ENCODE measurements at regions not wholly inside any gene's neighbourhood (a gene's known extent, or its start where the extent isn't known, plus 50 kb on each side); places are given as distances from the start of the nearest gene placed in this dataset.

- TF ChIP-seq, protein P1, sequence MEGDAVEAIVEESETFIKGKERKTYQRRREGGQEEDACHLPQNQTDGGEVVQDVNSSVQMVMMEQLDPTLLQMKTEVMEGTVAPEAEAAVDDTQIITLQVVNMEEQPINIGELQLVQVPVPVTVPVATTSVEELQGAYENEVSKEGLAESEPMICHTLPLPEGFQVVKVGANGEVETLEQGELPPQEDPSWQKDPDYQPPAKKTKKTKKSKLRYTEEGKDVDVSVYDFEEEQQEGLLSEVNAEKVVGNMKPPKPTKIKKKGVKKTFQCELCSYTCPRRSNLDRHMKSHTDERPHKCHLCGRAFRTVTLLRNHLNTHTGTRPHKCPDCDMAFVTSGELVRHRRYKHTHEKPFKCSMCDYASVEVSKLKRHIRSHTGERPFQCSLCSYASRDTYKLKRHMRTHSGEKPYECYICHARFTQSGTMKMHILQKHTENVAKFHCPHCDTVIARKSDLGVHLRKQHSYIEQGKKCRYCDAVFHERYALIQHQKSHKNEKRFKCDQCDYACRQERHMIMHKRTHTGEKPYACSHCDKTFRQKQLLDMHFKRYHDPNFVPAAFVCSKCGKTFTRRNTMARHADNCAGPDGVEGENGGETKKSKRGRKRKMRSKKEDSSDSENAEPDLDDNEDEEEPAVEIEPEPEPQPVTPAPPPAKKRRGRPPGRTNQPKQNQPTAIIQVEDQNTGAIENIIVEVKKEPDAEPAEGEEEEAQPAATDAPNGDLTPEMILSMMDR (IDR thresholded peaks at IDR 0.05): no peak
These were observed 865.4 kb upstream of the ACO1 start for GRCh38 chr9:31519011-31519410.

DNA sequence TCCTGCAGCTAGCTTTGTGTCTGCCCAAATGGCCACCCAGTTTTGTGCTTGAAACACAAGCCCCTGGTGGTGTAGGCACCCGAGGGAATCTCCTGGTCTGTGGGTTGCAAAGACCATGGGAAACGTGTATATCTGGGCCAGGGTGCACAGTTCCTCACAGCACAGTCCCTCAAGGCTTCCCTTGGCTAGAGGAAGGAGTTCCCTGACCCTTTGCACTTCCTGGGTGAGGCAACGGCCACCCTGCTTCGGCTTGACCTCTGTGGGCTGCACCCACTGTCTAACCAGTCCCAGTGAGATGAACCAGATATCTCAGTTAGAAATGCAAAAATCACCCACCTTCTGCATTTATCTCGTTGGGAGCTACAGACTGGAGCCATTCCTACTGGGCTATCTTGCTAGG is 865.0 kb upstream of the ACO1 start:
- TF ChIP-seq, protein P1 (IDR thresholded peaks at IDR 0.05): no peak

- TF ChIP-seq, protein P1 (IDR thresholded peaks at IDR 0.05): no peak
These were observed 864.6 kb upstream of the ACO1 start for GRCh38 chr9:31519826-31520225.

GRCh38 chr9:31520301-31521085 is 864.0 kb upstream of the ACO1 start:
- TF ChIP-seq, protein P1 (IDR thresholded peaks at IDR 0.05): no peak

DNA sequence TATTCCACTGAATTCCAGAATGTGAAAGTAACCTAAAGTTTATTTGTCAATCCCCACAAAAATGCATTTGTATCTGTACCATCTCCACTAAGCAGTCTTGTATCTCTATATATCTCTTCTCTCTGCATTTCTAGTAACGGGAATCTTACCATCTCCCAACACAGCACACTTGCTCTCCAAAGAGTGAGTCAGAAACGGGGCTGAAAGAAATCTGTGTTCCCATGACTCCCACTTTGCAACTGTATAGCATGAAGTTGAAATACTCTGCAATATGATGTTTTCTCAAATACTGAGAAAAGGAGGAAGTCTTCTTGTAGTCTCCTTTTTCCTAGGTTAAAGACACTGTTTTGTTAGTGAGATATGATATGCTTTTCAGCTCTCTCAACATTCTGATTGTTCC is 848.8 kb upstream of the ACO1 start:
- TF ChIP-seq, protein P1 (IDR thresholded peaks at IDR 0.05): no peak

DNA sequence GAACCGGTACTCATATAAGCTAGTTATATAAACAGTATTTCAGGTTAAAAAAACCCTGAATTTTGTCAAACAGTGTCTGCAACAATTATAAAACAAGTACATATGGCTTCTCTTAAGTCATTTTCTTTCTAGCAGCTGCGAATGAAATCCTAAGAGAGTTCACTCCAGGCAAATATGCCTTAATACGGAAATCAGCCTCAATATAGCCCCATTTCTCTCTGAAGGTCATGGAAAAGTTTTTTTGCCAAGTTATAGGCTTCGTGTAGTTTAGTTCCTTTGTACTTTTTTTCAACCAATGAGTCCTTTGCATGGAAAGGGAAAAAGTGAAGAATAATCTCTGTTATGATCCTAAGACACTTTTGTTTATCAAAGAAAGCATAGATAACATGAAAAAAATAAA is 848.0 kb upstream of the ACO1 start:
- TF ChIP-seq, protein P1 (IDR thresholded peaks at IDR 0.05): no peak

DNA sequence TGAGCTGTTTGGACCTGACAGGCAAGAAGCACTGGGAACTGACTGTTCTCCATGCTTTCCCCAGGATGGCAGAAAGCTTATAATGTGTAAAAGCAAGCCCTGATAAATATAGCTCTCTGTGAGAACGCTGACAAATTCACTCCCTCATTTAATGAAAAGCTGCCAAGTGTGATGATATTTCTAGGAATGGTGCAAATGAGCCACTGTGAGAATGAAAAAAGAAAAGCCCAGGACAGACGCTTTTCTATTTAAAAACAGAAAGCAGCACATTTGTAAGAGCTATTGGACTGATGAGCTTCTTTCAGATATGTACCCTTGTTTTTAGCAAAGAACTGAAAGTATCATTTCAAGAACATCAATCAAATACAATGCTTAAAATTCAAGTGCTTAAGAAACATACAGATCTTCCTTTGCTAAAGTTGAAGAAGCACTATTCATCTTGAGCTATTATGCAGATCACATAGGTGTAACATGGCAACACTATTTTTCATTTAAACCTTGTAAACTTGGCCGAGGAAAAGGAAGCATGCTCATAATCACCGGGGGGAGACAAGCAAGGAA is 842.6 kb upstream of the ACO1 start:
- TF ChIP-seq, protein P1 (IDR thresholded peaks at IDR 0.05): no peak
